Inferior parietal cortex (tissue), 1 donor: ENCODE measurements at regions not wholly inside any gene's neighbourhood (a gene's known extent, or its start where the extent isn't known, plus 50 kb on each side); places are given as distances from the start of the nearest gene placed in this dataset.
"Not testable (repeated sequence)": the region's sequence is repeated elsewhere in the genome, so short reads cannot be mapped to it uniquely, and the experiment has no call there.

Source experiments
- DNase-seq: peaks from one replicate; pipeline ENCODE4 v3.0.0-alpha.2; 2016; ENCODE audit errors: extremely low spot score

DNA sequence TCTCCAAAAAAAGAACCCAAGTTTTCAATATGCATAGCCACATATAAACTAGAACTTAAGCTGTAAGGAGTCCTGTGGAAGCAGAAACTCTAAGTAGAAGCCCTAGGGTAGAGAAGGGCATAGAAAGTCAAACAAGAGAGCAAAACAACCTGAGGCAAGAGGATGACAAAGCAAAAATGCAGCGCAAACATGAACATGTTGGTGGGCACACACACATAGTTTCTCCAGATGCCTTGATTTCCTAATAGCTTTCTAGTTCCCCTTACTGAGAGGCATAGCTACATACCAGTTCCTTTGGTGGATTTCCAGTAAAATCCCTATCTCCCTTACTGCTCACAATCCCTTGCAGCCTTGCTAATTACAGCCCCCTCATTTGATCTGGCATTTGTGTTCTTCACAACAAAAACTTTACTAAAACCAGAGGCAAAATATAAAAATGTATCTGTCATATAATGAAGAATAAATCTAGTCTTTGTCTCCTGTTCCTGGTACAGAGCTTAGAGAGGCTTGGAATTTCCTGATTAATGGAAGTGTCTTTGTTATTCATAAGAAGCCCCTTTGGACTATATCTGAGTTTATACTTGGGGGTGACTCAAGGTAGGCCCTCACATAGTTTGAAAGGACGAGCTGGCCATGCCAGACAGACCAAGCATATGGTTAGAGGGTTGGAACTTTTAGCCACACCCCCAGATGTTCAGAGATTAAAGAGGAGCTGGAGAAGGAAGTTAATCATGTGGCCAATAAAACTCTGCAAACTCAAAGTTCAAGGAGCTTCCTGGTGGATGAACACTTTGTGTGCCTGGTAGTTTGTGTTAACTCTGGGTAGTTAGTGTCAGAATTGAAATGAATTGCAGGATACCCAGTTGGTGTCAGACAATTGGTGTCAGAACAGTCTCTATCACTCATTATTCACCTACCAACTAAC is 52.7 kb upstream of the ZCCHC13 start:
- no peak for DNase-seq

DNA sequence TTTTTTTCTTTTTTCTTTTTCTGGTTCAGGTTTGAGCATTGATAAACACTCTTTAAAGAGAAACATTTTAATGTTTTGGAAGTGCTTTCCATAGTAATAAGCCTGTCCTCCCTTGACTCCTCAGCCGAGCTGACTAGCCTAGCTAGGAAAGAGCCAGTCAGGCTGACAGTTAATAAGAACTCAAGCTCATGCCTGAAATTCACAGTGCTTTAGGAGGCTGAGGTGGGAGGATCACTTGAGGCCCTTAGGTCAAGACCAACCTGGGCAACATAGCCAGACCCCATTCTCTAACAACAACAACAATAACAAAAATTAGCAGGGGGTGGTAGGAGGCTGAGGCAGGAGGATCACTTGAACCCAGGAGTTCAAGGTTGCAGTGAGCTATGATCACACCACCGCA is 53.4 kb upstream of the ZCCHC13 start:
- DNase-seq: no peak

DNA sequence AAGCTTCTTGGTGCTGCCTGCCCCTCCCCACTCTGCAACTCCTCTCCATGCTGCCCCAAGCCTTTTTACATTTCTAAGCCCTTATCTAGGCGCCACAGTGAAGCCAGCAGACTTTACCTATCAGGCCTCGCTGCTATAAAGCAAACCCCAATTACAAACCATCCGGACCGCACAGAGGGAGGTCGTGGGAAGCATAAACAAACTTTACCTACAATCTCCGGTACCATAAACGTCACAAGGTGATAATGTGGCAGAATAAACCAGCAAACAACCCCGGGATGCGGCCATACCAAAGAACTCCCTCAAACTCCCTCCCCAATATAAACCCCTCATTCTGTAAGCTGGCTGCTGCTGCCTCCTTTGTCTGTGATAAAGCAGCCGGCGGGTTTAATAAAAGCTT is 54.0 kb upstream of the ZCCHC13 start:
- DNase-seq: no peak

DNA sequence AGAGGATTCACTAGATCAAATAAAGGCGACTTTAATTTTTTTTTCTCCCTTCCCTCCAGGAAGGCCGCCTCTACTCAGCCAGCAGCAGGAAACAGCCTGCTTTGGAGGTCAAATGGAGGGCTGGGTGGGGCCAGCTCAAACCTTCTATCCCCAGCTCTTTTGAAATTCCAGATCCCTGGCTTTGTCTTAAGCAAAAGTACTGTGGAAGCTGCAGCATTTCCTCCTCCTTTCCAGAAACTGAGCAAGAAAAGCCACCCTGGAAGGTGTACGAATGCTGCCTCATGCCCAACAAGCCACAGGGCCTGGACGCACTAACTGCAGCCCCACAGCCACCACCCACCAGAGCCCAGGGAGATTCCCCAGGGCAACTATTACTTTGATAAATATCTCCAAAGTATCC is 55.1 kb upstream of the ZCCHC13 start:
- DNase-seq: no peak

DNA sequence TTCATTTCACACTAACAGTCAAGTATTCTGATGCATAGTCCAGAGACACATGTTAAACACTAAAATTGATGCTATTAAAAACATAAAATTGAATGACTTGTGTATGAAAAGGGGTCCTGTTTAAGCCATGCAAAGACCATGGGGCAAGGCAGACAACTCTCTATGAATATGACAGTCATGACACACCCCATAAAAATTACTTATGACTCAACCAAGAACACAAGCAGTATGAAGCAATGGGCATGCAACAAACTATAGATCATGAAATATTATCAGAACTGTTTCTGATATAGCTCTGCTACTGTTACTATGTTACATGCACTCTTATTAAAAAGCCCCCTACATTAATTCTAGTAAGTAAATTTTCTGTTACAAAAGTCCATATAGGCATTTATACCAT is 57.5 kb upstream of the ZCCHC13 start:
- no peak for DNase-seq

DNA sequence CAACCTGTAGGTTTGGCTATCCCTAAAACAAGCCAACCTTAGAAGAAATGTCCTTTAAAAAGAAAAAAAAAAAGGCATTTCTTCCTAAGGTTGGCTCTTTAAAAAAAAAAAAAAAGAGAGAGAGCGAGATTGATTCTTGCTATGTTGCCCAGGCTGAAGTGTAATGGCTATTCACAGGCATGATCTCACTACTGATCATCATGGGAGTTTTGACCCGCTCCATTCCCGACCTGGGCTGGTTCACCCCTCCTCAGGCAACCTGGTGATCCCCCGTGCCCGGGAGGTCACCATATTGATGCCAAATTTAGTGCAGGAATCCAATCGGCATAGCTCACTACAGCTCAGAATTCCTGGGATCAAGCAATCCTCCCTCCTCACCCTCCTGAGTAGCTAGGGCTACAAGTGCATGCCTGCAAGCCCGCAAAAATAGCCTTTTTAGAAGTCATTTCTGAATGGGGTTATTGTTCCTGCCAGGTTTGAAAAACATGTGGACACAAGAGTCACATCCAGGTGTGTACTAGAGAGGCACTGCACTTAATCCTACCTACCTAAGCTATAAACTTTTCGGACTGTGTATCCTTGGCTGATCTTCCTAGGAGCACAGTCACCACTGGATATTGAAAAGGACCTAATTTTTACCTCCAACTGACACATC is 61.4 kb upstream of the ZCCHC13 start:
- no peak for DNase-seq

DNA sequence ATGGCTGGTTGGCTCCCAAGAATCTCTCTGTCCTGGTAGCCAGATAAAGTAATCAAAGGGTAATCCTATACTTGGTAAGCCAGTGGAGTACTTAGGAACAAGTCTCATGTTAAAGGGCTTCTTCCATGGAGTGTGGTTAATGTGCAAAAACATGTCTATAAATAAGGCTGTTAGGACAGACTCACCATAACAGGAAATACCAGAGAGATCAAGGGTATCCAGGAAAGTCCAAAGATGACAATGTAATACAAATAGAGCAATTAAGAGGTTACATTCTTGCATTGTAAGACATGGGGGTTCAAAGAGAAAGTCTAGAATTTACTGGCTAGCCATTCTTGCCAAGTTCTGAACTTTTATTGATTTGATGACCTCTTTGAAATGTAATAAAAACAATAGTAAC is 61.9 kb upstream of the ZCCHC13 start:
- no peak for DNase-seq

DNA sequence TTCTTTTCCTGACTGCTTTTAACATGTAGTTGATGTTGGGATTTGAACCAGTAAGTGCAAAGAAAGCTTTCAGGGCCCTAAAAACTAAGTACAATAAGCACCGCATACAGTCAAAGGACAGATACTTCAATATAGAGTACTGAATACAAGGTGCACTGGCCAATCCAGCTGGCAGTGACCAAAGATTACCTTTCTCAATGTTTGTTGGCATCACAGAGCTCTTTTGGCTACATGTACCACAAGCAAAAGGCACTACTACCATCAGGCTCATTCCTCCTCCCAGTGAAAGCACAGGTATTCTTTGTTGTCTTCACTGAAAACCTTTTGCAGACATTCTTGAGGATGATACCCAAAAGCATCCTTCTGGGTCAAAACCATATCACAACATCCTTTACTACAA is 65.2 kb upstream of the ZCCHC13 start:
- no peak for DNase-seq

DNA sequence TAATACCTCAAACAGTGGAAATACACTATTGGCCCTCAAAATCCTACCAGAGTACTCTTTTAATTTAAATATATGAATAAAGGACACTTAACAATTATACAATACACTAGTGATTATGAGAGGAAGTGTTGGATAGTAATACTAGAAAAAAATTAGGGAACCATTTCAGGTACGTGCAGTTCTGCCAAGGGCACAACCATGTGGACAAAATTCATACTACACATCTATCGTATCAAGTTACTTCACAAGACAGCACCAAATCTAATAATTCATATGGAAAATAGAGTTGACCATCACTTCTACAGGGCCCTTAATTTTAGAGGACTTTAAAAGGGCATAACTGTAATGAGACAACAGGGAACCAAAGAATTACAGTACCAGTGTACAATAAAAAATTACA is 69.2 kb upstream of the ZCCHC13 start:
- DNase-seq: no peak

DNA sequence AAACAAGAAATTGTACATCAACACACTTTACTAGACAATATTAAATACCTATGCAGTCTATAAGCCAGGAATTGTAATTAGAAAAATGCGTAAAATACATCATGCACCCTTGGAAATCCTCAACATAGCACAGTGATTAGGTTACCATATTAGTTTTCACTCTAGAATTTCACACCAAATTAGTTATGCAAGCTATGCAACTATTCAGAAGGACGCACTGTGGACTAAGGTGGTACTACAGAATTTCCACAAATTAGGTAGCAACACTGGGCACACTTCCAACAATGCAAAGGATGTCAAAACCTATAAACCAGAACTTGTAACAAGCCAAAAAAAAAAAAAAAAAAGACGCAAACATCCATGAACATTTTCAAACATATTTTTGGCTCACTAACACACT is 71.1 kb upstream of the ZCCHC13 start:
- no peak for DNase-seq

DNA sequence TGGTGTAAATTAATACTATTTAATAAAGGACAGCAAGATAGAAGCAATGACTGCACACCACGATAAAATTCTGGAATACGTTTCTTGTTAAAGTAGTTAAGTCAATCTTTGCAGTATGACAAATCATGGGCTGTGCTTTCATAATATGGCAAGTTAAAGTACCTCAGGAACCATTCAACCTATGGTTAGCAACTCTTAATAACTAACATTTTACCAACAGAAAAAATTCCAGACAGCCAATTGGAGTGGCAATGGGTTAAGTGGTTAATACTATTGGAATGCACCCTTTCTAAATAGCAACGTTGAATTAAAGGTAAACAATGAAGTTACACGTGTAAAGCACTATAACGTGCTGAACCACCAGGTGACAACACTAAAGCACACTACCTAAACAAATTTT is 72.4 kb upstream of the ZCCHC13 start:
- DNase-seq: no peak

DNA sequence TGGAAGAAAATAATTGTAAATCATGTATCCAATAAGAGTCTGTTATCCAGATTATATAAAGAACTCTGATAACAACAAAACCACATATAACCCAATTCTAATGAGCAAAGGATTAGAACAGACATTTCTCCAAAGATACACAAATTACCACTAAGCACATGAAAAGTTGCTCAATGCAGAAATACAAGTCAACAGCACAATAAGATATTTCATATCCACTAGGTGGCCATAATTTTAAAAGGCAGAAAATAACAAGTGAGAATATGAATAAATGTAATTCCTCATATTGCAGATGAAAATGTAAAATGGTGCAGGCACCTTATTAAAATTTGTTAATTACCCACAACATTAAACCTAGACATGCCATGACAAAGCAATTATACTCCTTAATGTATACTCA is 73.9 kb upstream of the ZCCHC13 start:
- DNase-seq: no peak

DNA sequence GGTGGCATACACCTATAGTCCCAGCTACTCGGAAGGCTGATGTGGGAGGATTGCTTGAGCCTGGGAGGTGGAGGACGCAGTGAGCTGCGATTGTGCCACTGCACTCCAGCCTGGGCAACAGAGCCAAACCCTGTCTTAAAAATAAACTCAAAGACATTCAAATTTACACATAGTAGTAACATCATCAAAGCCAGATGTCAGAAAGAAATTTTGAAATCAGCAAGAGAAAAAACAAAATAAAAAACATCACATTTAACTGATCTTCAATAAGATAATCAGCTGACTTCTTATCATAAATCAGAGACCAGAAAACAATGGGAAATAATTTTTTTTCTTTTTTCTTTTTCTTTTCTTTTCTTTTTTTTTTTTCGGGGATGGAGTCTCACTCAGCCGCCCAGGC is 78.9 kb upstream of the ZCCHC13 start:
- DNase-seq: no peak

DNA sequence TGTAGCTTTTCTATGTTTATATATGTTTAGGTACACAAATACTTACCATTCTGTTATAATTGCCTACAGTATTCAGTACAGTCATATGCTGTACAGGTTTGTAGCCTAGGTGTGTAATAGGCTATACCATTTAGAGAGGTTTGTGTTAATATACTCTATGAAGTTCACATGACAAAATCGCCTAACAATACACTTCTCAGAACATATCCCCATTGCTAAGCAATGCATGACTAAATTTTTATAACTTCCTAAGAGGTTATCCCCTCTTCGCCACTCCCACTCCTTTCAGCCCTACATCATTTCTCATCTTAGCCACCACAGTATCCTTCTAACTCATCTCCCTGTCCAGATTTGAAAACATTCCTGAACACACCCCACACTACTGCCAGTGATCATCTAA is 83.7 kb upstream of the ZCCHC13 start:
- no peak for DNase-seq

DNA sequence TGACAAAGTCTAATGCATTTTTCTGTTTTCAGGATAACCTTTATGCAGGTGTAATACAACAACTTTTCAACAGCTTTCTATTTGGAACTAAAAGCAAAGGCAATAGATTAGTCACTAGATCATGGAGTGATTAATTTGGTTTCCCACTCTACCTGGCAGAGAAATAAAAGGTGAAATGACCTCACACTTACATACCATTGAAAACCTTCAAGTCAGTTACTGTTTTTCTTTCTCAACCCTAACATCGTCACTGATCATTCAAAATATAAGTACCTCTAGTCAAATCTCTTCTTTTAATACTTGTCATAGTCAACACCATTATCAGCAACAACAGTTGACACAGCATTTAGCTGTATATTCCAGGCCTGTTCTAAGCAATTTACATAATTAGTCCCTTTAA is 85.1 kb upstream of the ZCCHC13 start:
- no peak for DNase-seq

DNA sequence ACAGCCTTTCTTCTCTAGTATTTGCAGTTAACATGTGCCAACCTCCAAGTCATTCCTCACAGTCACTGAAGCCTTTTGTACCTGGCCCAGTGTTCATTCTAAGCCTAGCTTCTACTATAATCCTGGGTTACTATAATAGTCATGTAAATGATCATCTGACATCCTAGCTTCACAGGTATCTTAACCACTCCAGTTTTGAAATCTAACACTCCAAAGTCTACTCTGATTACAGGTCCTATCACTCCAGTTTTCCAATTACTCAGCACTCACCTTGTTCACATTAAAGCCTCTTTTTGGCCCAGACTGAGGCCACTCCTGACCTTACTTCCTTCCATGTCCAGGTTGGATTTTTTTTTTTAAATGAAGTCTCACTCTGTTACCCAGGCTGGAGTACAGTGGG is 87.6 kb upstream of the ZCCHC13 start:
- DNase-seq: no peak

DNA sequence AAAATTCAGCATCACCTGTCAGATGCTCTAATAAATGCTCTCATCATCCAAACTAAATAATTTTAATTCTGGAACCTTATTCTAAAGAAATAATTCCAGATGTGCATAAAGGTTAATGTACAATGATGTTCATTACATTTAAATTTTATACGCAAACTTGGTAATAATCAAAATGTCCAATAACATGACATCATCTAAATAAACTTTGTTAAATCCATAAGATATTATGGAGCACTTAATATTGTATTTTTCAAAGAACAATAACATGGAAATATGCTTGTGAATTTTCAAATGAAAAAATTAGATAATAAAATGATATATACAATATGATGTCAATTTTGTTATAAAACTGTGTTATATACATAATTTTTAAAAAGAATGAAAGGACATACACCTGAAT is 92.1 kb upstream of the ZCCHC13 start:
- no peak for DNase-seq

DNA sequence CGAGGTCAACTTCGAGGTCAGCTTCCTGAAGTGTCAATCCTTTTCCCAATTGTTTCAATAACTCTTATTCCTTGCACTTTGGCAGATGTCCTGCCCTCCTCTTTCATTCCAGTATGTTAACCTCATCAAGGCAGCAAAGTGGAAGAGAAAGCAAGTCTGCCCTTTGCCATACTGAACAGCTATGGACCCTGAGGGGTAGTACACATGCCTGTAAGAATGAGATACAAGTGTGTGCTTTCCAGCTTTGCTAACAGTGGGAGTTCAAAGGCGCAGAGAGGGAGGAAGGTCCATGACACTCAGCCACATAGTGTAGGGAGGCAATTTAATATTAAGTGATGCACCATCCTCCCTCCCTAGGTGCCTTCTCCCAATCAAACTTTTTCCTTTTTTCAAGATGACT is 96.4 kb upstream of the ZCCHC13 start:
- no peak for DNase-seq

DNA sequence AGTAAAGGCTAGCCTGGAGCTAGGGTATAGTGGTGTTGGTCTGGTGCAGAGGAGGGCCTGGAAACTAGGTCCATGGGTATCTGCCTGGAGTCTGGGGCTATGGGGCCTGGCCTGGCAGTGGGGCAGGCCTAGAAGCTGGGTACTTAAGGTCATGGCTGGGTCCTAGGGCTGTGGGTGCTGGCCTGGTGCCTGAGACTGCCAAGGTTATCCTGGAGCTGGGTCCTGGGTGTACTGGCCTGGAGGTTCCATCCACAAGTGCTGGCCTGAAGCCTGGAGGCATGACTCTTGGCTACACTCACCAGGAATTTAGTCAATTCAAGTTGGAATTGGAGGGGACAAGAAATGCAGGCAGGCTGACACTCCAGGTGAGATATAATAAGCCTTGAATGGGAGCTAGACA is 108.4 kb upstream of the ZCCHC13 start:
- no peak for DNase-seq

DNA sequence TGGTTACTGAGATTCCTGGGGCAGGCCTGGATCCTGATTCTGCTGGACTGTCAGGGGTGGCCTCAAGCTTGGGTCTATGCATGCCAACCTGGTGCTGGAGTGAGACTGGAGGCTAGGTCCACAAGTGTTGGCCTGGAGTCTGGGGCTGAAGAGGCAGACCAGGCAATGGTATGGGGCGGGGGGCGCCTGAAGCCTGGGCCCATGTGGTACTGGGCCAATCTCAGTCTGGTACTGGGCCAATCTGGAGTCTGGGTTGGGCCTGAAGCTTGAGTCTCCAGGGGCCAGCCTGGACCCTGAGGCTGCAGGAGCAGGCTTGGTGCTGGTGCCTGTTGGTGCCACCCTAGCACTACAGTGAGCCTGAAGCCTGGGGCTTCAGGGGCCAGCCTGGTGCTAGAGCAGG is 108.9 kb upstream of the ZCCHC13 start:
- no peak for DNase-seq

DNA sequence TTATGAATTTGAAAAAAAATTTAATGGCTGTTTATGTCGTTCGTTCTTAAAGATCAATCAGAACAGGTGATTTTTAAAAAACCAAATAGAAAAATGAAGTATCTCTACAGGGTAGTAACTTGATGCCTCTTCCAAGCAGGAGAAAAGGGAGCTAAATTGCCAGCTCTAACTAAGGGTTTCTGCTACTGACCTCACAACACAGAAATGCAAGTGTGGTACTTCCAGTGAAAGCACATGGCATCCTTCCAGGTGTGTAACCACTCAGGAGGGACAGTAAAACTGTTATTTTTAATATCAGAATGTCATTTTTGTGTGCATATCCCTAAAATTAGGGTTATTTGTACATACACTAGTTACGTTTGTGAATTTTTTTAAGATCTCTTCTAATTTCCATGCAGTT is 116.8 kb upstream of the ZCCHC13 start:
- no peak for DNase-seq

DNA sequence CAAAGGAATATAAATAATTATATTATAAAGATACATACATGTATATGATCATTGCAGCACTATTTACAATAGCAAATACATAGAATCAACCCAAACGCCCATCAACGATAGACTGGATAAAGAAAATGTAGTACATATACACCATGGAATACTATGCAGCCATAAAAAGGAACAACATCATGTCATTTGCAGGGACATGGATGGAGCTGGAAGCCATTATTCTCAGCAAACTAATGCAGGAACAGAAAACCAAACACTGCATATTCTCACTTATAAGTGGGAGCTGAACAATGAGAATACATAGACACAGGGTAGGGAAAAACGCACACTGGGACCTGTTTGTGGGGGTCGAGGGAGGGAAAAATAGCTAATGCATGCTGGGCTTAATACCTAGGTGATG is 120.9 kb upstream of the ZCCHC13 start:
- not testable (repeated sequence) for DNase-seq

DNA sequence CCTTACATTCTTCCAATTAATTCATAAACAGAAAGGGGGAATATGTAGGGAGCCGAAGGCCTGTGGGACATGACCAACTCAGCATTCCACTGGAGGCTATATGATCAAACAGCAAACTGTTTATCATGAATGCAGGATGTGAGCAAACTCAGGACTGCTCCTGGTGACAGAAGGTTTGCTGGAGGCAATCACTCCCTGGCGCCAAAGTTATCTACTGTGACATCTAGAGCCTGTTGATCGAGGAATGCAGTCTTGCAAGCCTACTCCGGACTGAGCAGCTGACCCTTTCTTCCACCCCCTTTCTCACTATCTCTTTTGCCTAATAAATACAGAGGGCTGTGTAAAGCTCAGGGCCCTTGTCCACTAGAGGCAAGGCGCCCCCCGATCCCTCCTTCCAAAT is 122.0 kb upstream of the ZCCHC13 start:
- DNase-seq: not testable (repeated sequence)

DNA sequence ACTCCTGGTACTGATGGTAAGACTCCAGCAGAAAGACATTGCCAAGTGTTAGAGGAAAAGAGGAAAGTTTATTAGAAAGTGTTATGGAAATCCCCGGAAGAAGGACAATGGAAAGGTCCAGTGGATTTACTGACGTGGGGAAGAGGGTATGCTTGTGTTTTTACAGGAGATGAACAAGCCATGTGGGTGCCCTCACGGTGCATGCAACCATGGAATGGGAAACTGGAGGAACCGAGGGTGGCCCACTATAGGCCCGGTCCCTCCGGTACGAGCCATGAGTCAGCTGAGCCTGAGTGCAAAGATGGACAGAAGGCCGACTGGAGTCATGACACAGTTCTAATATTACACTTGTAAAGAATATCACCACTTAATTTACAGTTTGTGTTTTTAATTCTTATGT is 123.3 kb upstream of the ZCCHC13 start:
- no peak for DNase-seq
